ENCODE measurements at regions not wholly inside any gene's neighbourhood (a gene's known extent, or its start where the extent isn't known, plus 50 kb on each side); places are given as distances from the start of the nearest gene placed in this dataset.
"Not testable (repeated sequence)": the region's sequence is repeated elsewhere in the genome, so short reads cannot be mapped to it uniquely, and the experiment has no call there.

GRCh38 chr9:78172610-78173009, 63.3 kb upstream of the CEP78 start:
- not testable (repeated sequence) for DNase-seq

GRCh38 chr9:78171651-78172050, 64.2 kb upstream of the CEP78 start:
- DNase-seq, result no peak

GRCh38 chr9:78169125-78169524, 66.8 kb upstream of the CEP78 start:
- DNase-seq, result no peak

- DNase-seq, result no peak
Observed at GRCh38 chr9:78167356-78167755, 68.5 kb upstream of the CEP78 start.

GRCh38 chr9:78163834-78164233, 72.0 kb upstream of the CEP78 start:
- no peak for DNase-seq

GRCh38 chr9:78158286-78158685, 77.6 kb upstream of the CEP78 start:
- no peak for DNase-seq

- no peak for DNase-seq
Observed at GRCh38 chr9:78150983-78151356, 84.9 kb upstream of the CEP78 start.

- DNase-seq, result no peak
Observed at GRCh38 chr9:78150312-78150982, 85.4 kb upstream of the CEP78 start.

GRCh38 chr9:78149702-78150291, 86.1 kb upstream of the CEP78 start:
- DNase-seq, result no peak

- DNase-seq, result no peak
Observed at GRCh38 chr9:78146241-78146640, 89.6 kb upstream of the CEP78 start.

- no peak for DNase-seq
Observed at GRCh38 chr9:78144663-78145377, 91.1 kb upstream of the CEP78 start.

- no peak for DNase-seq
Observed at GRCh38 chr9:78144008-78144381, 91.9 kb upstream of the CEP78 start.

GRCh38 chr9:78143281-78144007, 92.4 kb upstream of the CEP78 start:
- no peak for DNase-seq

- DNase-seq, result not testable (repeated sequence)
Observed at GRCh38 chr9:78142264-78142663, 93.6 kb upstream of the CEP78 start.

- DNase-seq, result no peak
Observed at GRCh38 chr9:78133751-78134150, 102.1 kb upstream of the CEP78 start.

- DNase-seq, result no peak
Observed at GRCh38 chr9:78132701-78133058, 101.1 kb upstream of the GNAQ start.

GRCh38 chr9:78131969-78132700, 100.5 kb upstream of the GNAQ start:
- no peak for DNase-seq

- DNase-seq, result no peak
Observed at GRCh38 chr9:78130853-78131252, 99.2 kb upstream of the GNAQ start.

GRCh38 chr9:78130004-78130403, 98.4 kb upstream of the GNAQ start:
- no peak for DNase-seq

GRCh38 chr9:78127279-78128225, 95.9 kb upstream of the GNAQ start:
- DNase-seq, result no peak

- DNase-seq, result no peak
Observed at GRCh38 chr9:78123808-78124207, 92.2 kb upstream of the GNAQ start.

- DNase-seq, result no peak
Observed at GRCh38 chr9:78122631-78123030, 91.0 kb upstream of the GNAQ start.
